ENCODE measurements at regions not wholly inside any gene's neighbourhood (a gene's known extent, or its start where the extent isn't known, plus 50 kb on each side); places are given as distances from the start of the nearest gene placed in this dataset.
"Not testable (repeated sequence)": the region's sequence is repeated elsewhere in the genome, so short reads cannot be mapped to it uniquely, and the experiment has no call there.

- no peak overlapping the region for H3K27ac ChIP-seq
- no peak for TF ChIP-seq ZFX (IDR thresholded peaks at IDR 0.05)
- TF ChIP-seq CTCF (conservative IDR thresholded peaks at IDR 0.05) = no peak
Measured at GRCh38 chr6:168941036-168941435, 312.6 kb downstream of the THBS2 start.

DNA sequence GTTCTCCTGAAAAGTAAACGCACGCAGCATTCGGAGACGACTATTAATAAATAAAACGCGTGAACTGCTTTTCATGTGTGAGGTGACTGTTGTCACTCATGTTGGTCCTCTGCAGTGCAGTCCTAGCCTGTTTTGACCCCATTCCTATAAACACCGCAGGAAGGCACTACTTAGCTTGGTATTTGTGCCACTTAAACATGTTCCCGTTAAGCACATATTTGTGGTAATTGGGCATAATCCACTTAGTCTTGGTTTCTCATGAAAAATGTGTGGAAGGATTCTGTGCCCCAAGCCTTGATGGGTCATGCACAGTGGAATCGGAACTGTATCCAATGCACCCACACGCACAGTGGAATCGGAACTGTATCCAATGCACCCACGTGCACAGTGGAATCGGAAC lies 313.9 kb downstream of the THBS2 start:
- TF ChIP-seq ZFX (IDR thresholded peaks at IDR 0.05) (no peak), CTCF (conservative IDR thresholded peaks at IDR 0.05) (no peak)
- no peak overlapping the region for H3K27ac ChIP-seq

DNA sequence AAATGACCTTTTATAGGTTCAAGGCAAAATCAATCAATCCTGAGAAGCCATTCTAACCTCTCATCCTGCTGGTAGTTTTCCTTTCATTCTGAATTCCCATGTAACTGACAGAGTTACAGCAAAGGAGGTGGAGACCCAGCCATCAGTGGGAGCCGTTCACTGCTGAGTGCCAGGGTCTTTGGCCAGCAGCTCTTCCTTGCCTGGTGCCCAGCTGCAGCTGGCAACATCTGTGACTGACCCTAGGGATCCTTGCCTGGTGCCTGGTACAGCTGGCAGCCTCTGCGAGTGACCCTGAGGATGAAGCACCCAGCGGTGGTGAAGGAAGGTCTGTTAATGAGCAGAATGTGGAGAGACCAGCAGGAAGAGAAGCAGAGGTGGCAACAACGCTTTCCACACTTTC lies 314.6 kb downstream of the THBS2 start:
- H3K27ac ChIP-seq = no peak overlapping the region
- no peak for TF ChIP-seq ZFX (IDR thresholded peaks at IDR 0.05)
- TF ChIP-seq CTCF (conservative IDR thresholded peaks at IDR 0.05) = no peak

- TF ChIP-seq CTCF (conservative IDR thresholded peaks at IDR 0.05) = no peak
- no peak for TF ChIP-seq ZFX (IDR thresholded peaks at IDR 0.05)
- no peak overlapping the region for H3K27ac ChIP-seq
Measured at GRCh38 chr6:168938546-168938945, 315.1 kb downstream of the THBS2 start.

- no peak overlapping the region for H3K27ac ChIP-seq
- TF ChIP-seq CTCF (conservative IDR thresholded peaks at IDR 0.05) = no peak
- TF ChIP-seq ZFX (IDR thresholded peaks at IDR 0.05) = no peak
Measured at GRCh38 chr6:168937054-168937453, 316.6 kb downstream of the THBS2 start.

DNA sequence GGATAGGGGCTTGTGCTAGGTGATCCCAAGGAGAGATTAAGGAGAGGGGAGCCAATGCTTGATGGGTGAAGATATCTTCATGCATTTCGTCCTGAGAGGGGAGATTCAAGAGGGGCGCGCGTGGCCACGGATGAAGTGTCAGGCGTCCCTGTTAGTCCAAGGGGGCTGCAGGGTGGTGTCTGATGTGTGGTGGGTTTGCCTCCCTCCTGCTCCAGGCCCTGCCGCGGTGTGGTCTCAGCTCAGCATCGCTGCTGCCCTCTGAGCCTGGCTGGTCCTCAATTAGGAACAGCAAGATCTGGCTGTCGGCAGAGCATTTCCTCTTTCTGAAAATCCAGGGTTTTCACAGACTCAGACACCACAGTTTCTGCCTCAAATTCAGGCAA lies 318.0 kb downstream of the THBS2 start:
- no peak overlapping the region for H3K27ac ChIP-seq
- TF ChIP-seq ZFX (IDR thresholded peaks at IDR 0.05) (no peak), CTCF (conservative IDR thresholded peaks at IDR 0.05) (no peak)

DNA sequence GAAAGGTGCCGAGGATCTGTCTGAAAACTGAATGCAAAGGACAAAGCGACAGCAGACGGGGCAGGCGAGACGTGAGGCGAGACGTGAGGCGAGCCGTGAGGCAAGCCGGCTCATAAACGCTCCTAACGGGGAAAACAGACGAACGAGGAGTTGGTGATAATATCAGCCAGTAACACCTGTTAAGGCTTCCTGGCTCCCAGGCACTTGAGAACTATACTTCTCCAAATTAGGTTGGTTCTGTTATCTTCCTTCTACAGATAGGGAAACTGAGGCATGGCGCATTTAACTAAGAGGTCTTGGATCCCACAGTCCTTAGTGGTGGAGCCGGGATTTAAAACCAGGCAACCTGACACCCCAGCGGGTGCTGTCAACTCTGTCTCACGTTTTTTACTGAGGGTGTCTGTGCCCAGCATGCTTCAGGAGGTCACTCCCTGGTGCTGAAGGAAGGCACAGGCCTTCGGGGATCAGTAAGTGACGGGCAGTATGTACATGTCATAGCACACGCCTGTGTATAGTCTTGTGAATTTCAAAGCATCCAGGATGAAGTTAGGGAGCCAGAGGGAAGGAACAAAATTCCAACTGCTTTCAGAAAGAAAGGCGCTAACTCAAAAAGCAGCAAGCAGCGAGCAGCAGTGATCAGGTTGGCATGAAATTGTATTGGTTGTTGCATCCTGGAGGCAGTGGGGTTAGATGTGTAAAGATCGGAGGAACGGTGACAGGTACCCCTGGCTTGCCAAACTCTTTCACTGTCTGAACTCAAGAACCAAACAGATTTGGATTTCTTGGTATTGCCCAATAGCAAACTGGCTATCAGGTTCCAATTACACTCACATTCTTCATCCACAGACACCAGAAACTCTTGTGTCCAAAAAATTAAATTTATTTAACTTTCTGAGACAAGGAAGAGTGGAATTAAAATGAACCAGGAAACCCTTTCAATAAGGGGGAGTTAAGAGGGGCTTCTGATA lies 318.7 kb downstream of the THBS2 start:
- TF ChIP-seq ZFX (IDR thresholded peaks at IDR 0.05) = no peak
- no peak for TF ChIP-seq CTCF (conservative IDR thresholded peaks at IDR 0.05)
- H3K27ac ChIP-seq = no peak overlapping the region

DNA sequence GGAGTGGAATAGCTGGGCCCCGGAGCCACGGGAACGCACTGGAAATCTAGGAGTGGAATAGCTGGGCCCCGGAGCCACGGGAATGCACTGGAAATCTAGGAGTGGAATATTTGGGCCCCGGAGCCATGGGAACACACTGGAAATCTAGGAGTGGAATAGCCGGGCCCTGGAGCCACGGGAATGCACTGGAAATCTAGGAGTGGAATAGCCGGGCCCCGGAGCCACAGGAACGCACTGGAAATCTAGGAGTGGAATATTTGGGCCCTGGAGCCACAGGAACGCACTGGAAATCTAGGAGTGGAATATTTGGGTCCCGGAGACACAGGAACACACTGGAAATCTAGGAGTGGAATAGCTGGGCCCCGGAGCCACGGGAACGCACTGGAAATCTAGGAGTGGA lies 321.5 kb downstream of the THBS2 start:
- H3K27ac ChIP-seq = not testable (repeated sequence)

DNA sequence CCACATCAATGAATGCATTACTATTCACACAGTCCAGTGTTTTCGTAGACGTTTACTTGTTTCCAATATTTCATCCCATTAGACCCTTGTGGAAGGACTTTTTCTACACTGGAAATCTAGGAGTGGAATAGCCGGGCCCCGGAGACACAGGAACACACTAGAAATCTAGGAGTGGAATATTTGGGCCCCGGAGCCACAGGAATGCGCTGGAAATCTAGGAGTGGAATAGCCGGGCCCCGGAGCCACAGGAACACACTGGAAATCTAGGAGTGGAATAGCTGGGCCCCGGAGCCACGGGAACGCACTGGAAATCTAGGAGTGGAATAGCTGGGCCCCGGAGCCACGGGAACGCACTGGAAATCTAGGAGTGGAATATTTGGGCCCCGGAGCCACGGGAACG lies 322.6 kb downstream of the THBS2 start:
- not testable (repeated sequence) for H3K27ac ChIP-seq
